GM21515 (cell line): ENCODE measurements at regions not wholly inside any gene's neighbourhood (a gene's known extent, or its start where the extent isn't known, plus 50 kb on each side); places are given as distances from the start of the nearest gene placed in this dataset.

Experiments used
- ATAC-seq: cut with Tn5 transposase; IDR thresholded peaks from one replicate; pipeline ENCODE4 v1.9.1; 2021; ENCODE audit not compliant: unreplicated experiment

GRCh38 chr12:89108265-89108664, 244.0 kb downstream of the DUSP6 start:
- no peak for ATAC-seq

- no peak for ATAC-seq
Observed at GRCh38 chr12:89106950-89107349, 245.4 kb downstream of the DUSP6 start.

- ATAC-seq, result no peak
Observed at GRCh38 chr12:89105243-89105642, 247.1 kb downstream of the DUSP6 start.

- ATAC-seq, result no peak
Observed at GRCh38 chr12:89103831-89104230, 248.5 kb downstream of the DUSP6 start.

GRCh38 chr12:89101440-89101839, 250.9 kb downstream of the DUSP6 start:
- no peak for ATAC-seq

GRCh38 chr12:89098441-89099112, 253.7 kb downstream of the DUSP6 start:
- no peak for ATAC-seq

GRCh38 chr12:89092297-89092696, 260.0 kb downstream of the DUSP6 start:
- no peak for ATAC-seq

GRCh38 chr12:89091293-89091841, 260.9 kb downstream of the DUSP6 start:
- ATAC-seq, result no peak

- ATAC-seq, result no peak
Observed at GRCh38 chr12:89089264-89089663, 263.0 kb downstream of the DUSP6 start.

- ATAC-seq, result no peak
Observed at GRCh38 chr12:89087876-89088275, 264.4 kb downstream of the DUSP6 start.

- no peak for ATAC-seq
Observed at GRCh38 chr12:89087149-89087825, 265.0 kb downstream of the DUSP6 start.

GRCh38 chr12:89085421-89085820, 266.9 kb downstream of the DUSP6 start:
- ATAC-seq, result no peak

GRCh38 chr12:89084751-89085150, 267.6 kb downstream of the DUSP6 start:
- no peak for ATAC-seq

- ATAC-seq, result no peak
Observed at GRCh38 chr12:89083491-89083890, 268.8 kb downstream of the DUSP6 start.

- no peak for ATAC-seq
Observed at GRCh38 chr12:89082370-89082753, 269.9 kb downstream of the DUSP6 start.

- no peak for ATAC-seq
Observed at GRCh38 chr12:89081719-89082369, 270.5 kb downstream of the DUSP6 start.

GRCh38 chr12:89080793-89081465, 271.4 kb downstream of the DUSP6 start:
- no peak for ATAC-seq

GRCh38 chr12:89075880-89076540, 276.3 kb downstream of the DUSP6 start:
- ATAC-seq, result no peak

- ATAC-seq, result no peak
Observed at GRCh38 chr12:89073659-89074058, 278.6 kb downstream of the DUSP6 start.

GRCh38 chr12:89073027-89073398, 279.3 kb downstream of the DUSP6 start:
- no peak for ATAC-seq
